Naive thymus-derived CD4-positive, alpha-beta T cell (primary cell): ENCODE measurements at regions not wholly inside any gene's neighbourhood (a gene's known extent, or its start where the extent isn't known, plus 50 kb on each side); places are given as distances from the start of the nearest gene placed in this dataset.
"Not testable (repeated sequence)": the region's sequence is repeated elsewhere in the genome, so short reads cannot be mapped to it uniquely, and the experiment has no call there.

Source experiments
- ATAC-seq: fragments of 150-1000 bp; cut with Tn5 transposase; 2 replicates; pipeline ENCODE4 v1.10.0; 2021; ENCODE audit warnings: mild to moderate bottlenecking, moderate library complexity
- CTCF ChIA-PET: fragments of 350-600 bp; sonication (Branson Sonifier 250); formaldehyde crosslinking; loops from one replicate; lab custom pipeline; 2021; ENCODE audit warnings: antibody characterized with exemption; lab: Charles Lee
- POLR2A ChIA-PET: fragments of 350-600 bp; sonication (Branson Sonifier 250); formaldehyde crosslinking; loops from one replicate; lab custom pipeline; 2021; ENCODE audit warnings: antibody characterized with exemption, inconsistent platforms; lab: Charles Lee
- DNase-seq, 9 donors: peaks; one replicate each; pipeline versions ENCODE4 v3.0.0 to v3.0.0-alpha.2; 2020 to 2022; ENCODE audit warnings: mixed read lengths in 1 of 9
- H3K27ac ChIP-seq: one replicate; pipeline ENCODE4 v1.7.0; 2013; ENCODE audit warnings: mild to moderate bottlenecking, low read depth, low read length, moderate library complexity
- H3K27me3 ChIP-seq, 2 donors: one replicate each; pipeline ENCODE4 v1.7.0; 2013; ENCODE audit warnings: low read length in 2 of 2, mild to moderate bottlenecking in 2 of 2, moderate library complexity in 2 of 2; ENCODE audit not compliant: control insufficient read depth in 2 of 2, insufficient read depth in 2 of 2
- H3K36me3 ChIP-seq, 3 experiments: 1 replicate in 2 of 3; 2 replicates in 1 of 3; pipeline ENCODE4 v1.7.0; 2013; ENCODE audit warnings: low read length in 3 of 3, mild to moderate bottlenecking in 3 of 3, moderate library complexity in 1 of 3; ENCODE audit not compliant: insufficient read depth in 3 of 3, control insufficient read depth in 2 of 3
- H3K4me1 ChIP-seq, 2 donors: one replicate each; pipeline ENCODE4 v1.7.0; 2013; ENCODE audit warnings: low read length in 2 of 2, mild to moderate bottlenecking in 2 of 2, moderate library complexity in 1 of 2; ENCODE audit not compliant: control insufficient read depth in 2 of 2, insufficient read depth in 2 of 2
- H3K4me3 ChIP-seq: 2 replicates; pipeline ENCODE4 v1.7.0; 2013; ENCODE audit warnings: mild to moderate bottlenecking, low read length
- H3K9me3 ChIP-seq, 3 experiments: 1 replicate in 2 of 3; 2 replicates in 1 of 3; pipeline ENCODE4 v1.7.0; 2013; ENCODE audit warnings: low read length in 3 of 3; ENCODE audit not compliant: control insufficient read depth in 2 of 3
- H3K27ac Mint-ChIP-seq, 9 donors: one replicate each; pipeline ENCODE4 v1.8.0; 2020 to 2022; ENCODE audit warnings: mixed read lengths in 9 of 9, mild to moderate bottlenecking in 8 of 9, moderate library complexity in 5 of 9, inconsistent platforms in 2 of 9
- H3K27me3 Mint-ChIP-seq, 5 donors: one replicate each; pipeline ENCODE4 v1.8.0; 2021 to 2022; ENCODE audit warnings: mixed read lengths in 5 of 5, mild to moderate bottlenecking in 1 of 5
- H3K36me3 Mint-ChIP-seq, 5 donors: one replicate each; pipeline ENCODE4 v1.8.0; 2020 to 2022; ENCODE audit warnings: mixed read lengths in 5 of 5, mild to moderate bottlenecking in 3 of 5, inconsistent platforms in 1 of 5
- H3K4me1 Mint-ChIP-seq, 7 donors: one replicate each; pipeline ENCODE4 v1.8.0; 2020 to 2022; ENCODE audit warnings: mixed read lengths in 7 of 7, mild to moderate bottlenecking in 3 of 7, inconsistent platforms in 1 of 7
- H3K4me3 Mint-ChIP-seq, 10 donors: one replicate each; pipeline ENCODE4 v1.8.0; 2020 to 2022; ENCODE audit warnings: mild to moderate bottlenecking in 10 of 10, mixed read lengths in 10 of 10, moderate library complexity in 6 of 10, inconsistent platforms in 2 of 10
- H3K9me3 Mint-ChIP-seq, 11 donors: one replicate each; pipeline ENCODE4 v1.8.0; 2020 to 2022; ENCODE audit warnings: mixed read lengths in 11 of 11, mild to moderate bottlenecking in 4 of 11, inconsistent platforms in 1 of 11, moderate library complexity in 1 of 11
- intact Hi-C, 2 donors: fragments of 100-400 bp; cut with micrococcal nuclease; formaldehyde crosslinking; loops; one replicate each; pipeline ENCODE4 v1.15.1; 2023

DNA sequence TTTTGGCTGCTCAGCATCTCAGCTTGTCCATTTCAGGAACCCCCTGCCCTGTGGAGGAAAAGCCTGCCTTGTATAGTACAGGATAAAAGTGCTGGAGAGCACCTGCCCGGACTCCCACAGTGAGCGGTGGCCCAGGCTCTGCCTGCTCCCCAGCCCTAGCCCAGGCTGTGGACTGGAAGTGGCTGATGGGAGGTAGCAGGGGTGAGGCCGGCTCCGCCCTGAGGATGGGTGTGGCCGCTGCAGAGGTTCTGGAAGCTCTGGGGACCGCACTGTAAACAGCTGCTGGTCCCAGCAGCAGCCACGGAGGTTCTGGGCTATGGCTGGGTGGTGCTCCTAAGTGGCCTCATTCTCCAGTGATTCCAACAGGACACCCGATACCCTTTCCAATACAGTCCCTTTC lies 56.6 kb upstream of the HELT start:
- Mint-ChIP-seq H3K4me1 (peaks cover 0 to 12% (median 5%) of the 10 kb centered on the region in 7 donors), H3K27ac (no peak overlapping the region), H3K36me3 (peaks cover 0 to 5% (median 0%) of the 10 kb centered on the region in 5 donors), H3K9me3 (peaks cover 0 to 27% (median 4%) of the 10 kb centered on the region in 11 donors), H3K27me3 (peaks cover 0 to 20% (median 0%) of the 10 kb centered on the region in 5 donors), H3K4me3 (no peak overlapping the region)
- Histone ChIP-seq H3K27me3 (no peaks in the 10 kb centered on the region), H3K4me1 (no peaks in the 10 kb centered on the region), H3K36me3 (no peaks in the 10 kb centered on the region), H3K4me3 (no peak overlapping the region), H3K27ac (no peak overlapping the region), H3K9me3 (no peaks in the 10 kb centered on the region)
- DNase-seq (no peak), ATAC-seq (no peak)
- POLR2A ChIA-PET: no interaction called here
- CTCF ChIA-PET: no interaction called here
- intact Hi-C loops: loop anchor here in 1 of 2 donors (10.0 kb wide), 1 partner anchor 427 kb away; no protein-coding TSS in a partner anchor

GRCh38 chr4:184962125-184962638 lies 56.1 kb upstream of the HELT start:
- H3K27ac Mint-ChIP-seq: no peak overlapping the region
- peaks cover 0 to 5% (median 0%) of the 10 kb centered on the region in 5 donors for H3K36me3 Mint-ChIP-seq
- ChIA-PET CTCF (no interaction called here), POLR2A (no interaction called here)
- H3K27me3 ChIP-seq: no peaks in the 10 kb centered on the region
- H3K4me1 Mint-ChIP-seq: peaks cover 0 to 12% (median 5%) of the 10 kb centered on the region in 7 donors
- no peak overlapping the region for H3K4me3 Mint-ChIP-seq
- no peak overlapping the region for H3K27ac ChIP-seq
- no peaks in the 10 kb centered on the region for H3K36me3 ChIP-seq
- ATAC-seq (no peak), DNase-seq (no peak)
- no peaks in the 10 kb centered on the region for H3K9me3 ChIP-seq
- H3K4me1 ChIP-seq: no peaks in the 10 kb centered on the region
- peaks cover 0 to 28% (median 4%) of the 10 kb centered on the region in 11 donors for H3K9me3 Mint-ChIP-seq
- no peak overlapping the region for H3K4me3 ChIP-seq
- intact Hi-C loops: loop anchor here in 1 of 2 donors (10.0 kb wide), 1 partner anchor 427 kb away; no protein-coding TSS in a partner anchor
- peaks cover 0 to 20% (median 0%) of the 10 kb centered on the region in 5 donors for H3K27me3 Mint-ChIP-seq

DNA sequence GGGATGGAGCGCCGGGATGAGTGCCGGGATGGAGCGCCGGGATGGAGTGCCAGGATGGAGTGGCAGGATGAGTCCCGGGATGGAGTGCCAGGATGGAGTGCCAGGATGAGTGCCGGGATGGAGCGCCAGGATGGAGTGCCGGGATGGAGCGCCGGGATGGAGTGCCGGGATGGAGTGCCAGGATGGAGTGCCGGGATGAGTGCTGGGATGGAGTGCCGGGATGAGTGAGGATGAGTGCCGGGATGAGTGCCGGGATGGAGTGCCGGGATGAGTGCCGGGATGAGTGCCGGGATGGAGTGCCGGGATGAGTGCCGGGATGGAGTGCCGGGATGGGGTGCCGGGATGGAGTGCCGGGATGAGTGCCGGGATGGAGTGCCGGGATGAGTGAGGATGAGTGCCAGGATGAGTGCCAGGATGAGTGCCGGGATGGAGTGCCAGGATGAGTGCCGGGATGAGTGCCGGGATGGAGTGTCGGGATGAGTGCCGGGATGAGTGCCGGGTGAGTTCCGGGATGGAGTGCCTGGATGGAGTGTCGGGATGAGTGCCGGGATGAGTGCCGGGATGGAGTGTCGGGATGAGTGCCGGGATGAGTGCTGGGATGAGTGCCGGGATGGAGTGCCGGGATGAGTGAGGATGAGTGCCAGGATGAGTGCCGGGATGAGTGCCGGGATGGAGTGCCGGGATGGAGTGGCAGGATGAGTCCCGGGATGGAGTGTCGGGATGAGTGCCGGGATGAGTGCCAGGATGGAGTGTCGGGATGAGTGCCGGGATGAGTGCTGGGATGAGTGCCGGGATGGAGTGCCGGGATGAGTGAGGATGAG lies 52.9 kb upstream of the HELT start:
- H3K4me1 ChIP-seq, CTCF ChIA-PET, H3K27me3 ChIP-seq, H3K4me1 Mint-ChIP-seq, POLR2A ChIA-PET, ATAC-seq, H3K27ac ChIP-seq, H3K36me3 ChIP-seq, H3K4me3 ChIP-seq, H3K9me3 ChIP-seq, H3K27me3 Mint-ChIP-seq: not testable (repeated sequence)
- Mint-ChIP-seq H3K36me3 (peaks cover 0 to 11% (median 4%) of the 10 kb centered on the region in 5 donors), H3K27ac (peak overlapping the region; percentile 94 to 100 (median 100)), H3K4me3 (peak overlapping the region in 9 of 10 donors; percentile 36 to 97 (median 88)), H3K9me3 (peaks cover 0 to 33% (median 5%) of the 10 kb centered on the region in 11 donors)
- intact Hi-C loops: loop anchor here in 1 of 2 donors (10.0 kb wide), 1 partner anchor 431 kb away; no protein-coding TSS in a partner anchor
- DNase-seq: peak in 5 of 9 donors; percentile 22 to 55 (median 25)

DNA sequence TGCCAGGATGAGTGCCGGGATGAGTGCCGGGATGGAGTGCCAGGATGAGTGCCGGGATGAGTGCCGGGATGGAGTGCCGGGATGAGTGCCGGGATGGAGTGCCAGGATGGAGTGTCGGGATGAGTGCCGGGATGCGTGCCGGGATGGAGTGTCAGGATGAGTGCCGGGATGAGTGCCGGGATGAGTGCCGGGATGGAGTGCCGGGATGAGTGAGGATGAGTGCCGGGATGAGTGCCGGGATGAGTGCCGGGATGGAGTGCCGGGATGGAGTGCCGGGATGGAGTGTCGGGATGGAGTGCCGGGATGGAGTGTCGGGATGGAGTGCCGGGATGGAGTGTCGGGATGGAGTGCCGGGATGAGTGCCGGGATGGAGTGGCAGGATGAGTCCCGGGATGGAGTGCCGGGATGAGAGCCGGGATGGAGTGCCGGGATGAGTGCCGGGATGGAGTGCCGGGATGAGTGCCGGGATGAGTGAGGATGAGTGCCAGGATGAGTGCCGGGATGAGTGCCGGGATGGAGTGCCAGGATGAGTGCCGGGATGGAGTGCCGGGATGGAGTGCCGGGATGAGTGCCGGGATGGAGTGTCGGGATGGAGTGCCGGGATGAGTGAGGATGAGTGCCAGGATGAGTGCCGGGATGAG lies 52.1 kb upstream of the HELT start:
- H3K4me1 ChIP-seq, H3K9me3 ChIP-seq, ATAC-seq, H3K36me3 ChIP-seq, H3K4me1 Mint-ChIP-seq, H3K4me3 ChIP-seq, POLR2A ChIA-PET, CTCF ChIA-PET, H3K27me3 ChIP-seq, H3K27me3 Mint-ChIP-seq, H3K27ac ChIP-seq: not testable (repeated sequence)
- intact Hi-C loops: loop anchor here in 1 of 2 donors (10.0 kb wide), 1 partner anchor 431 kb away; no protein-coding TSS in a partner anchor
- Mint-ChIP-seq H3K36me3 (peaks cover 0 to 11% (median 4%) of the 10 kb centered on the region in 5 donors), H3K9me3 (peaks cover 1 to 35% (median 8%) of the 10 kb centered on the region in 11 donors), H3K27ac (peak overlapping the region in 6 of 9 donors; percentile 63 to 100 (median 82)), H3K4me3 (peak overlapping the region in 5 of 10 donors; percentile 28 to 97 (median 67))
- peak in 5 of 9 donors; percentile 35 to 52 (median 47) for DNase-seq

DNA sequence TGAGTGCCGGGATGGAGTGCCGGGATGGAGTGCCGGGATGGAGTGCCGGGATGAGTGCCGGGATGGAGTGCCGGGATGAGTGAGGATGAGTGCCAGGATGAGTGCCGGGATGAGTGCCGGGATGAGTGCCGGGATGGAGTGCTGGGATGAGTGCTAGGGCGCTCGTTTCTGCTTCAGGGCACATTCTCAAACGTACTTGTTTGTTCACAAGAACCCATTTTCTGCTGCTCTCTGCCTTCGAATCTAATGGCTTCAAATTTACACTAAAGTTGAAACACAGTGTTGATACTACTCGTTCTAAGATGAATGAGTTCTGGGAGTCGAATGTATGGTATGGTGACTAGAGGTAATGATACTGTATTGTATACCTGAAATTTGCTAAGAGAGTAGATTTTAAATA lies 50.6 kb upstream of the HELT start:
- CTCF ChIA-PET, H3K27me3 ChIP-seq, H3K27ac ChIP-seq, H3K9me3 ChIP-seq, POLR2A ChIA-PET, H3K4me1 Mint-ChIP-seq, H3K36me3 ChIP-seq, ATAC-seq, H3K4me3 ChIP-seq, H3K4me1 ChIP-seq: not testable (repeated sequence)
- peaks cover 6 to 50% (median 16%) of the 10 kb centered on the region in 11 donors for H3K9me3 Mint-ChIP-seq
- peak overlapping the region in 9 of 10 donors; percentile 3 to 89 (median 64) for H3K4me3 Mint-ChIP-seq
- H3K27me3 Mint-ChIP-seq: peaks cover 9 to 16% (median 11%) of the 10 kb centered on the region in 5 donors
- DNase-seq: peak in 8 of 9 donors; percentile 19 to 69 (median 54)
- H3K27ac Mint-ChIP-seq: peak overlapping the region; percentile 77 to 98 (median 96)
- intact Hi-C loops: loop anchor here in 1 of 2 donors (10.0 kb wide), 1 partner anchor 433 kb away; no protein-coding TSS in a partner anchor
- peaks cover 0 to 15% (median 4%) of the 10 kb centered on the region in 5 donors for H3K36me3 Mint-ChIP-seq

GRCh38 chr4:184968366-184968765 lies 49.9 kb upstream of the HELT start:
- Mint-ChIP-seq H3K4me1 (peaks cover 0 to 10% (median 4%) of the 10 kb centered on the region in 7 donors), H3K27ac (peak overlapping the region in 6 of 9 donors; percentile 5 to 90 (median 63)), H3K9me3 (peaks cover 6 to 50% (median 17%) of the 10 kb centered on the region in 11 donors), H3K27me3 (peaks cover 9 to 22% (median 12%) of the 10 kb centered on the region in 5 donors), H3K4me3 (peak overlapping the region in 1 of 10 donors; percentile 14), H3K36me3 (peaks cover 0 to 15% (median 4%) of the 10 kb centered on the region in 5 donors)
- ATAC-seq: no peak
- Histone ChIP-seq H3K27me3 (no peaks in the 10 kb centered on the region), H3K4me3 (no peak overlapping the region), H3K27ac (no peak overlapping the region), H3K36me3 (no peaks in the 10 kb centered on the region), H3K9me3 (no peaks in the 10 kb centered on the region), H3K4me1 (no peaks in the 10 kb centered on the region)
- CTCF ChIA-PET: no interaction called here
- intact Hi-C loops: loop anchor here in 1 of 2 donors (10.0 kb wide), 1 partner anchor 434 kb away; no protein-coding TSS in a partner anchor
- POLR2A ChIA-PET: no interaction called here
- DNase-seq: peak in 1 of 9 donors; percentile 26
